Bone marrow (tissue), 2 donors: ENCODE measurements at regions not wholly inside any gene's neighbourhood (a gene's known extent, or its start where the extent isn't known, plus 50 kb on each side); places are given as distances from the start of the nearest gene placed in this dataset.

Experiments used
- DNase-seq, 2 donors: peaks; one replicate each; lab custom pipeline; 2025; lab: John Stamatoyannopoulos, UW

- DNase-seq = no peak
These were observed 51.8 kb upstream of the AFDN start for GRCh38 chr6:167774881-167775280.

GRCh38 chr6:167776906-167777627, 49.6 kb upstream of the AFDN start:
- DNase-seq = no peak
